HK-2 (cell line): ENCODE measurements at regions not wholly inside any gene's neighbourhood (a gene's known extent, or its start where the extent isn't known, plus 50 kb on each side); places are given as distances from the start of the nearest gene placed in this dataset.
"Not testable (repeated sequence)": the region's sequence is repeated elsewhere in the genome, so short reads cannot be mapped to it uniquely, and the experiment has no call there.

Experiments used
- DNase-seq: peaks from one replicate; pipeline ENCODE4 v3.0.0-alpha.2; 2018; ENCODE audit not compliant: unreplicated experiment

- DNase-seq = no peak
Measured at GRCh38 chr2:209307161-209308001, 116.5 kb upstream of the MAP2 start.

- DNase-seq = no peak
Measured at GRCh38 chr2:209308415-209308814, 115.4 kb upstream of the MAP2 start.

- DNase-seq = no peak
Measured at GRCh38 chr2:209311948-209312347, 111.9 kb upstream of the MAP2 start.

- not testable (repeated sequence) for DNase-seq
Measured at GRCh38 chr2:209312450-209312849, 111.4 kb upstream of the MAP2 start.

- DNase-seq = no peak
Measured at GRCh38 chr2:209314653-209315052, 109.2 kb upstream of the MAP2 start.

- DNase-seq = no peak
Measured at GRCh38 chr2:209316141-209316540, 107.7 kb upstream of the MAP2 start.

GRCh38 chr2:209321076-209321475 is 102.8 kb upstream of the MAP2 start:
- no peak for DNase-seq

GRCh38 chr2:209321581-209321980 is 102.3 kb upstream of the MAP2 start:
- DNase-seq = no peak

GRCh38 chr2:209322041-209322440 is 101.8 kb upstream of the MAP2 start:
- DNase-seq = no peak

GRCh38 chr2:209322905-209323512 is 100.8 kb upstream of the MAP2 start:
- DNase-seq = no peak

GRCh38 chr2:209323738-209324137 is 100.1 kb upstream of the MAP2 start:
- DNase-seq = no peak

- no peak for DNase-seq
Measured at GRCh38 chr2:209324281-209324680, 99.6 kb upstream of the MAP2 start.

- no peak for DNase-seq
Measured at GRCh38 chr2:209331291-209331844, 92.5 kb upstream of the MAP2 start.

GRCh38 chr2:209334188-209335017 is 89.4 kb upstream of the MAP2 start:
- peak; percentile 57 for DNase-seq

- no peak for DNase-seq
Measured at GRCh38 chr2:209340522-209340921, 83.3 kb upstream of the MAP2 start.

GRCh38 chr2:209344349-209344748 is 79.5 kb upstream of the MAP2 start:
- DNase-seq = no peak

- no peak for DNase-seq
Measured at GRCh38 chr2:209348433-209348832, 75.4 kb upstream of the MAP2 start.

GRCh38 chr2:209351636-209352035 is 72.2 kb upstream of the MAP2 start:
- DNase-seq = no peak

GRCh38 chr2:209358992-209359391 is 64.9 kb upstream of the MAP2 start:
- DNase-seq = no peak

GRCh38 chr2:209367075-209367747 is 56.6 kb upstream of the MAP2 start:
- no peak for DNase-seq

- DNase-seq = no peak
Measured at GRCh38 chr2:209368406-209368805, 55.4 kb upstream of the MAP2 start.

GRCh38 chr2:209368914-209369313 is 54.9 kb upstream of the MAP2 start:
- peak; percentile 77 for DNase-seq
